ENCODE measurements at regions not wholly inside any gene's neighbourhood (a gene's known extent, or its start where the extent isn't known, plus 50 kb on each side); places are given as distances from the start of the nearest gene placed in this dataset.

DNA sequence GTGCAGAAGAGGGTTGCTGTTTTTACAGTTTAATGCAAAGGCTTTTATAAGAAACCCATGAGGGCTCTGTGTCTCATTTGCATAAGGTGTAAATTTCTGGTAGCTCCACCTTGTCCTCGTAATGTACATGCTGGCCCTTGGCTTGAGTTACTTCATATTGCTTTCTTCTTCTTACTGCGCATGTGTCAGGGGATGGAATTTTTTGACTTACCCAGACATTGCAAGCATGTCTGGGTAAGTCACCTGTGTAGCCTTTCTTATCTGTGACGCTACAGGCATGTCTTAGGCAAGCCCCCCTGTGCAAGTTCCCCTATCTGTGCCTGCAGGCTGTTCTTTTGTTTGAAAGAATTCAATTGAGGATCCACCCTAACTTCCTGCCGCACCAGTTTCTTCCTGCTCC is 274.2 kb downstream of the ETNK1 start:
- no peak for DNase-seq

DNA sequence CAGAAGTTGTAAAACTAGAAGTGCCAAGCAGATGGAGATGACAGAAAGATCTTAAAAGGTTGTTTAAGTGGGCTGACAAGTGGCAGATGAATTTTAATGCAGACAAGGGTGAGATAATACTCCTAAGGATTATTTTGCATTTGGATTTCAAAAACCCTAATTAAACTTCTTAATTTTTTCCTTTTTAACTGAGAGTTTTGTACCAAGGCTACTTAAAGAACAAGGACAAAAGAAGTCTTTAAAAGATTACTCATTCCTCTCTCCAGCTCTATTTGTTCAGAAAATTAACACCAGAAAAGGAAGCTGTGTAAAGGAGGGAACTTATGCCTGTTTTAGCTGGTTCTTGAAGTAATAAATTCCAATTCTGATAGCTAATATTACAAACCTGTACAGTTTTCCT is 275.4 kb downstream of the ETNK1 start:
- no peak for DNase-seq

DNA sequence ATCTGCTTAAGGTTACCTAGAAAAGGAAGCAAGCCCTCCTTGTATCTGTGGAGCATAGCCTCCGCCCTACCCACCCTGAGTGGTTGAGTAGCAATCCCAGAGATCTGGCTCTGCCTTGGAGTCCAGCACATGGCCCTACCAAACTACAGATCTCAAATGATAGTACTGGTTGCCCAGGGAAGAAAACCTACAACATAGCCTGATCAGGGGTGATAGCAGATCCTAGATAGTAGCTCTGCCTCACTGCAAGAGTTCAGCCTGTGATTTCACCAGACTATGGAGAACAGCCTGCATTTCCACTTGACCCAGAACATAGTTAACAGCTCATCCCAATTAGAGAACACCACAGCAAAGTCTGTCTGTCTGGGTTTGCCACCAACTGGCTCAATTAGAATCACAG is 279.5 kb downstream of the ETNK1 start:
- DNase-seq: no peak

- DNase-seq: no peak
These were observed 291.3 kb downstream of the ETNK1 start for GRCh38 chr12:22916241-22916640.

- no peak for DNase-seq
These were observed 291.8 kb downstream of the ETNK1 start for GRCh38 chr12:22916815-22917214.

GRCh38 chr12:22919883-22920282 is 294.9 kb downstream of the ETNK1 start:
- DNase-seq: no peak

- DNase-seq: no peak
These were observed 298.8 kb downstream of the ETNK1 start for GRCh38 chr12:22923768-22924167.

DNA sequence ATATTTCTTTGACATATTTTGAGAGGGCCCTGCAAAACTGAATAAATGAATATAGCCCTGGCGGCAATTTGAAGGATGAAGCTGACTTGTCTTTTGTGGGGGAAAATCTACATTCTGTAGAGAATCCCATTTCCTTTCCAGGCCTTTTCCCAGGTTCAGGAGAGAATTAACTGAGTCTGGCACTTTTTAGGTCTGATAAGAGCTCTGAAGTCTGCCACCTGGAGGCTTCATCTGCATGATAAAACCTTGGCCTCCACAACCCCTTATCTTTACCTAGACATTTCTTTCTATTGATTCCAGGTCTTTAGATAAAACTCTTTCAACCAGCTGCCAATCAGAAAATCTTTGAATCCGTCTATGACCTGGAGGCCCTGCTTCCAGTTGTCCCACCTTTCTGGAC is 299.4 kb downstream of the ETNK1 start:
- no peak for DNase-seq

DNA sequence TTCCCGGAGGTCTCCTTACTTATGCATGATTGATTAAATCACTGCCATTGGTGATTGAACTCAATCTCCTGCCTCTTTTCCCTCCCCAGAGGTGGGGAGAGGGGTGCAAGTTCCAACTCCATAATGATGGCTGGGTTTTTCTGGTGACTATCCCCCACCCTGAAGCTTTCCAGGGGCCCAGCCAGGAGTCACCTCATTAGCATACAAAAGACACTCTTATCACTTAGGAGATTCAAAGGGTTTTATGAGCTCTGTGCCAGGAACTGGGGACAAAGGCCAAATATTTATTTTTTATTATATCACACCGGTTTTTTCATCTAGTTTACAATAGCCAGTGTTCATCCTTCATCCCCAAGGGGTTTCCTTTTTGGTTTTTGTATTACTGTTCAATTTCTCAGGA is 300.7 kb downstream of the ETNK1 start:
- no peak for DNase-seq

DNA sequence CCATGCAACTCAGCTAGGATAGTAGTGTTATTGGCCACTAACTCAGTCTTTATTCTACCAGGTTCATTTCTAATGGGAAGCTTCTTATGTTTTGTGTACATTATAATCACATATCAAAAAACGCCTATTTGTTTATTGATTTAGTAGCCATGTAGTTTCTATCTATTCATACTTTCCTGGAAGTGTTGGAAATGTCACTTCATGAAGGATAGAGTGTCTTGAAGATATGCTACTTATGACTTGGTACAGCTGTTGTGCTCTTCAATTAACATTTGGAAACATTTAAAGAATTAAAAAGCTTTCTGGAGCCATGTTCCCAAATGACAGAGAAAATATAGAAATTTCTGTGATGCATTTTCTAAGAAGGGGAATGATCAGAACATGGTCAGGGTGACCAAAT is 307.5 kb downstream of the ETNK1 start:
- DNase-seq: no peak

GRCh38 chr12:22935090-22935489 is 310.1 kb downstream of the ETNK1 start:
- peak in 3 of 56 donors; percentile 2 to 24 (median 4) for DNase-seq

DNA sequence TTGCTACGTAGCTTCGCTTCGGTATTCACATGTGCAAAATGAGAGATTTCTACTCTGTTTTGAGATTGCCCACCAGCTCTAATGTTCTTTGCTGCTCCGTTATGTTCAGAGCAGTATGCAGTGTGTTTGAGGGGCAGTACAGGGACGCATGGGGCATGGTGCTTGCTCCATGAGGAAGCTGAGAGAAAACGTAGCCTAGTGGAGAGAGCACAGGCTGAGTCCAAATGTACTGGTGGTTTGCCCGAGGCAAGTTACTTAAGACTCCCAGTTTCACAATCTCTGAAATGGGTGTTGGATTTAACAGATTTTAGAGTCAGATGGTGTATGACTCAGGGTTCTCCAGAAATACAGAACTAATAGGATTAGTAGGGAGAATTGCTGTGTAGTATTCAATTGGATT is 310.5 kb downstream of the ETNK1 start:
- DNase-seq: no peak

- no peak for DNase-seq
These were observed 313.4 kb downstream of the ETNK1 start for GRCh38 chr12:22938323-22938722.

GRCh38 chr12:22951206-22951605 is 326.2 kb downstream of the ETNK1 start:
- no peak for DNase-seq

GRCh38 chr12:22956690-22957089 is 331.7 kb downstream of the ETNK1 start:
- DNase-seq: no peak

GRCh38 chr12:22967171-22967570 is 342.2 kb downstream of the ETNK1 start:
- no peak for DNase-seq

- no peak for DNase-seq
These were observed 344.6 kb downstream of the ETNK1 start for GRCh38 chr12:22969521-22969920.

DNA sequence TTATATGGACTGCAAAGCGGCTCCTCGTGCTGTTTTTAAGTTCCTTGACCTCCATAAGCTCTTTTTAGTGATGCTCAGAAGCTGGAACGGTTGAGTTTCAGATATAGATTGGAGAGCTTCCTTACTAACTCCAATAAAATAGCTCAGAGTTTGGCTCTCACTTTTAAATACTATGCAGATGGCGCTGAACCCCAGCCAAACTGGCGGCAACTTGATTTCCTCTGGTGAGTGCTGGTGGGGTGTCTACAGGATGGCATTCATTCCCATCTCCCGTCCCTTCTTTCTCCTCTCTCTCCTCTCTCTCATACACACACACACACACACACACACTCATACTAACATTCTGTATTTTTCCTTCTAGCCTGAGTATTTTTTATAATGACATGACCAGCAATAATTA is 346.3 kb downstream of the ETNK1 start:
- DNase-seq: peak in 2 of 56 donors; percentile 4 to 11

- no peak for DNase-seq
These were observed 346.8 kb downstream of the ETNK1 start for GRCh38 chr12:22971701-22972191.

GRCh38 chr12:22974865-22975264 is 349.9 kb downstream of the ETNK1 start:
- no peak for DNase-seq

- no peak for DNase-seq
These were observed 354.0 kb downstream of the ETNK1 start for GRCh38 chr12:22978962-22979361.

DNA sequence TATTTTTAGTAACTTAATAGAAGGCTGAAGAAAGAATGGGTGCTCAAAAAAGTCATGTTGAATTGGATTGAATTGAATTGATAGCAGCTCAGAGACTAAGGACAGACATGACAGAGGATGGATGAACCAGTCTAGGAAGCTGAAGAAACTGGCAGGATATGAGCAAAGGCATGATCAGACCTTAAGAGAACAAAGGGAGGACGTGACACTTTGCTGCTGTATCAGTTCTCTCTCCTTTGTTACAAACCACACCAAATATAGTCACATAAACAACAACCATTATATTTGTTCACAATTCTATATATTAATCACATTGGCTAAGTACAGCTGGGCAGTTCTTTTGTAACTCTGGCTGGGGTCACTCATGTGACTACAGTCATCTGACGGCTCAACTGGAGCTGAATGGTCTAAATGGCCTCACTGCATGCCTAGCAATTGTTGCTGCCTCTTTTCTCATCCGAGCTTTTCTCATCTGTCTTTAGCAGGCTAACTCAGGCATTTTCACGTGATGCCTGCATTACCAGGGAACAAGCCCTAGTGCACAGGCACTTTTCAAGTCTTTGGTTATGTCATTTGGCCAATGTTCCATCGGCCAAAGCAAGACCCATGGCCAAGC is 355.0 kb downstream of the ETNK1 start:
- no peak for DNase-seq

DNA sequence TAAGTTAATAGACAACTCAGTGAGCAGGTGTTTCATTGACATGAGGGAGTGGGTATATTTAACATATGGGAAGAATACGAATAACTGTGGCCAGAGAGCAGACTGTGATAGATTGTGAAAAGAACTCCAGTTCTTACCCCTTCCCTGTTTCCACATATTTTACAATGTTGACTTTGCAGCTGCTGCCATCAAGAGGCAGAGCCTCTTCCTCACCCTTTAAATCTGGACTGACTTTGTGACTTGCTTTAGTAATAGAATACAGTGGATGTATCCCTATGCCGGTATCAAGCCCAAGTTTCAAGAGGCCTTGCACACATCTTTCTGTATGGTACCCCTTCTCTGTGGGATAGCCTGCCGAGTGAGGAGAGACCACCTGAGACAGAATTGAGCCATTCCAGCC is 356.7 kb downstream of the ETNK1 start:
- DNase-seq: no peak

- no peak for DNase-seq
These were observed 357.7 kb downstream of the ETNK1 start for GRCh38 chr12:22982635-22983034.

Data from amygdala (tissue), 56 donors.